Upper lobe of right lung (tissue), 1 donor: ENCODE measurements at regions not wholly inside any gene's neighbourhood (a gene's known extent, or its start where the extent isn't known, plus 50 kb on each side); places are given as distances from the start of the nearest gene placed in this dataset.

ENCODE experiments used
- ATAC-seq: fragments of 200-7000 bp; cut with Tn5 transposase; one replicate; pipeline ENCODE4 v1.9.1; 2020; ENCODE audit warnings: mild to moderate bottlenecking, moderate library complexity
- DNase-seq: peaks from one replicate; pipeline ENCODE4 v3.0.0-alpha.2; 2020
- H3K27ac ChIP-seq: fragments of 200-600 bp; one replicate; pipeline ENCODE4 v1.8.0; 2022
- H3K27me3 ChIP-seq: fragments of 200-600 bp; one replicate; pipeline ENCODE4 v1.8.0; 2022; ENCODE audit warnings: mild to moderate bottlenecking
- H3K36me3 ChIP-seq: fragments of 200-600 bp; one replicate; pipeline ENCODE4 v1.8.0; 2022
- H3K4me1 ChIP-seq: fragments of 200-600 bp; one replicate; pipeline ENCODE4 v1.8.0; 2022
- H3K4me3 ChIP-seq: fragments of 200-600 bp; one replicate; pipeline ENCODE4 v1.8.0; 2022; ENCODE audit warnings: mild to moderate bottlenecking
- H3K9me3 ChIP-seq: fragments of 200-600 bp; one replicate; pipeline ENCODE4 v1.8.0; 2022
- intact Hi-C: fragments of 100-400 bp; cut with DNase I; formaldehyde crosslinking; loops from one replicate; pipeline ENCODE4 v1.11.0; 2022
- TF ChIP-seq, protein P1 (sequence below): fragments of 200-600 bp; IDR thresholded peaks from one replicate; pipeline ENCODE4 v1.8.0; 2022; ENCODE audit warnings: antibody characterized with exemption
- donor health status: DM: no; HTN: yes; CAD: no; lungs with severe emphysema.

DNA sequence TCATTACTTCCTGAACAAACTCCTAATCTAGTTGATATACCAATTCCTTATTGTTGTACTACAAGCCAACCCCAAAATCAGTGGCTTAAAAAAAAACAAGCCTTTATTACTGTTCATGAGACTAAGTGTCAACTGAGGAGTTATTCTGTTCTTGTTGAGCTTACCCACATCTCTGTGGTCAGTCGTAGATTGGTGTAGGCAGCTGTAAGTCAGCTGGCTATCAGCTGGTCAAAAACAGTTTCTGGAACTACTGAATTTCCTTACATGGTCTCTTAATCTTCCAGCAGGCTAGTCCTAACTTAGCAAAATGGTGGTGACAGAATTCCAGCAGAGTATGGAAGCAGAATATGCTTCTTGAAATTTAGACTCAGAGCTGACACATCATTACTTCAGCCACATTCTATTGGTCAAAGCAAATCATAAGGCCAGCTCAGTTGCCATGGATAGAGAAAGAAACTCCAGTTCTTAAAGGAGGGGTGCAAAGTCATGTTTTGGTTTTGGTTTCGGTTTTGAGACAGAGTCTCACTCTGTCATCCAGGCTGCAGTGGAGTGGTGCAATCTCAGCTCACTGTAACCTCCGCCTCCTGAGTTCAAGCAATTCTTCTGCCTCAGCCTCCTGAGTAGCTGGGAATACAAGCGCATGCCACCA lies 386.1 kb upstream of the MPDZ start:
- no peaks in the 10 kb centered on the region for H3K36me3 ChIP-seq
- no peak for ATAC-seq

DNA sequence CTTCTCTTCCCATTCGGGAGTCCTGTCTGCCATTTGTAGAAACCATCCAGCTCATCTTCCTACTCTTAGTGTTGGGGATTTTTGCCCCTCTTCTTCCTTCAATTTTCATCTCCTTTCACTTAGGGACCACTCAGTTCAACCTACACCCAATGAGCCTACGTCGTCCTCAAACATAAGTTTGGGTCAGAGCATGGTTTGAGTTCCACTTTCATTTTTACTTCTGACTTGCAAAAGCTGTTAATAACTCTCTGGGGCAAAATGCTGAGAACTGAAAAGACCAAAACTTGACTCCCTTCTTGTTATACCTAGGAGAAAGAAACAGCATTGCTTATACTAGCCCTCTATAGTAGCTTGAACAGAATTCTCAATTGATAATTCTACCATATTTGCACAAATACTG lies 381.5 kb upstream of the MPDZ start:
- Histone ChIP-seq H3K4me3 (no peak overlapping the region), H3K4me1 (no peaks in the 10 kb centered on the region), H3K27ac (no peak overlapping the region), H3K27me3 (no peaks in the 10 kb centered on the region), H3K36me3 (no peaks in the 10 kb centered on the region), H3K9me3 (no peaks in the 10 kb centered on the region)
- TF ChIP-seq, protein P1, sequence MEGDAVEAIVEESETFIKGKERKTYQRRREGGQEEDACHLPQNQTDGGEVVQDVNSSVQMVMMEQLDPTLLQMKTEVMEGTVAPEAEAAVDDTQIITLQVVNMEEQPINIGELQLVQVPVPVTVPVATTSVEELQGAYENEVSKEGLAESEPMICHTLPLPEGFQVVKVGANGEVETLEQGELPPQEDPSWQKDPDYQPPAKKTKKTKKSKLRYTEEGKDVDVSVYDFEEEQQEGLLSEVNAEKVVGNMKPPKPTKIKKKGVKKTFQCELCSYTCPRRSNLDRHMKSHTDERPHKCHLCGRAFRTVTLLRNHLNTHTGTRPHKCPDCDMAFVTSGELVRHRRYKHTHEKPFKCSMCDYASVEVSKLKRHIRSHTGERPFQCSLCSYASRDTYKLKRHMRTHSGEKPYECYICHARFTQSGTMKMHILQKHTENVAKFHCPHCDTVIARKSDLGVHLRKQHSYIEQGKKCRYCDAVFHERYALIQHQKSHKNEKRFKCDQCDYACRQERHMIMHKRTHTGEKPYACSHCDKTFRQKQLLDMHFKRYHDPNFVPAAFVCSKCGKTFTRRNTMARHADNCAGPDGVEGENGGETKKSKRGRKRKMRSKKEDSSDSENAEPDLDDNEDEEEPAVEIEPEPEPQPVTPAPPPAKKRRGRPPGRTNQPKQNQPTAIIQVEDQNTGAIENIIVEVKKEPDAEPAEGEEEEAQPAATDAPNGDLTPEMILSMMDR, result no peak
- intact Hi-C loops, result no loop called here
- ATAC-seq (no peak), DNase-seq (no peak)

More for the DNA sequence above, 386.1 kb upstream of the MPDZ start:
- no peaks in the 10 kb centered on the region for H3K4me1 ChIP-seq
- H3K27me3 ChIP-seq, result no peaks in the 10 kb centered on the region
- TF ChIP-seq, protein P1, result no peak
- intact Hi-C loops, result no loop called here
- no peak overlapping the region for H3K27ac ChIP-seq
- no peak overlapping the region for H3K4me3 ChIP-seq
- no peaks in the 10 kb centered on the region for H3K9me3 ChIP-seq
- DNase-seq, result no peak

DNA sequence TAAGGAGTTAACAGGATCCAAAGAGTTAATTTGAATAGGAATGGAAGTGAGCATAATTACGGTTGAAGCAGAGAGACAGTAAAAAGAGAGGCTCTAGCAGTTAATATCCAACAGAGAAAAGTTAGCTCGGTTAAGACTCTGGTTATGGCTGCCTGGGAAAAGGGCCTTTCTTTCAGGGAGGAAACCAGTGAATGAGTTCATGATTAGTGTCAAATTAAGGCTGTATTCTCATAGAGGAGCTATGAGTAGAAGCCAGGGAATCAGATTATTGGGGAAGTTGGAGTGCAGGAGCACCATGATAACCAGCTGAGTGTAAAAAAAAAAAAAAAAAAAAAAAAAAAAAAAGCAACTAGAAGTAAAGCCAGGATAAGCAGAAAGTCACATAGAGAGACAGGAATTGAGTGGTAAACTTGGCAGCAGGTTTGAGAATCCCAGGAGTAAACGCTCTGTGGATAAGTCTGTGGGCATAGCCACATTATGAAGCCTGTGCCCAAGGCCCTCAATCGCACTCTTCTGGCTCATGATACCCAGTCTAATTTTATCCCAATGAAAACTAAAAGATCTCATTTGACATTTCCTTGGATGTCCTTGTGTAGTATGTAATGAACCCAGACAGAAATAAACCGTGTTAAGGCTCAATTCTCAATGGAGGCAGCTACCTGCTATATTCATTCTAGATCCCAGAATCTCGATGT lies 372.6 kb upstream of the MPDZ start:
- DNase-seq, result no peak

DNA sequence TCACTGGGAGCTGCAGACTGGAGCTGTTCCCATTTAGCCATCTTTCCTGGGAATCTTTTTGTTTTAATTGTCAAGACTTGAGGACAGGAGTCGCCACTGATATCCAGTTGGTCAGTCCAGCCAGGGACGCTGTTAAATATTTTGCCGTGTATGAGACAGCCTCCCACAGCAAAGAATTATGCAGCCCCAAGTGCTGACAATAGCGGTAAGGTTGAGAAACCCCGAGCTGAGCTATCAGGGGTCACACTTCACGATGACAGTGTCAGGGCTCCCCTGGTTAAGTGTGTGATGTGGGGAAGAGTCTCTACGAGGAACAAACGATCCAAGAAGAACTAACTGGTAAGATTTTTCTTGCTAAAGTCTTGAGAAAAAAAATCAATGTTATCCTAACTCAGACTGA lies 372.0 kb upstream of the MPDZ start:
- no peaks in the 10 kb centered on the region for H3K4me1 ChIP-seq
- ATAC-seq (no peak), DNase-seq (no peak)
- intact Hi-C loops, result no loop called here
- peaks cover 5% of the 10 kb centered on the region for H3K9me3 ChIP-seq
- TF ChIP-seq, protein P1, result no peak
- no peak overlapping the region for H3K4me3 ChIP-seq
- no peaks in the 10 kb centered on the region for H3K27me3 ChIP-seq
- H3K27ac ChIP-seq, result no peak overlapping the region
- H3K36me3 ChIP-seq, result no peaks in the 10 kb centered on the region

More for the DNA sequence above, 372.6 kb upstream of the MPDZ start:
- TF ChIP-seq, protein P1, result no peak
- no peak overlapping the region for H3K4me3 ChIP-seq
- H3K27ac ChIP-seq, result no peak overlapping the region
- H3K4me1 ChIP-seq, result no peaks in the 10 kb centered on the region
- intact Hi-C loops, result no loop called here
- H3K9me3 ChIP-seq, result peaks cover 5% of the 10 kb centered on the region
- no peaks in the 10 kb centered on the region for H3K36me3 ChIP-seq
- ATAC-seq, result no peak
- no peaks in the 10 kb centered on the region for H3K27me3 ChIP-seq

DNA sequence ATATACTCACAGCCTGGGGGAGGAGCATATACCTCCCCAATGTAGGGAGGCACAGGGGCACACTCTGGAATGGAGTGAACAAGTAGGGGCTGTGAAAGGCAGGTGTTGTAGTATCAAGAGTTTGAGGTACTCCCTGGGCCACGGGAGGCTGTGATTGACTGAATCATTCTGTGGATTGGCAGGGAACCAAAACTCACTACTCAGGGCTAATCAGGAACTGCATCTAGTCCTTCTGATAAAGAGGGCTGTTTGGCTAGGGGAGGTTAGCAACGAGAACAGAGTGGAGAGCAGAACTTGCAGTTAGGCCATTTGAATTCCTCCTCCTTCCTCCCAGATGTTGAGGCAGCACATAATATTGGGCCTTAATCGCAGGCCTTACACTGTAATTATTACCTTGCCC lies 369.2 kb upstream of the MPDZ start:
- Histone ChIP-seq H3K4me3 (no peak overlapping the region), H3K27ac (no peak overlapping the region), H3K36me3 (no peaks in the 10 kb centered on the region), H3K27me3 (no peaks in the 10 kb centered on the region), H3K4me1 (no peaks in the 10 kb centered on the region), H3K9me3 (peaks cover 5% of the 10 kb centered on the region)
- intact Hi-C loops, result no loop called here
- ATAC-seq (no peak), DNase-seq (no peak)
- TF ChIP-seq, protein P1, result no peak
